Endothelial cell of umbilical vein (primary cell): ENCODE measurements at regions not wholly inside any gene's neighbourhood (a gene's known extent, or its start where the extent isn't known, plus 50 kb on each side); places are given as distances from the start of the nearest gene placed in this dataset.

Experiments
- BruUV-seq: library from RNA; stranded (reverse); fragments of 400-500 nt; replicated peaks from 2 replicates; lab custom pipeline; 2021; lab: Mats Ljungman, UMichigan
- CTCF ChIA-PET: fragments of 300-600, 350-600 bp; sonication (Branson Sonifier 250); formaldehyde crosslinking; loops from one replicate; lab custom pipeline; 2021; ENCODE audit warnings: antibody characterized with exemption, inconsistent platforms; lab: Charles Lee
- POLR2A ChIA-PET: fragments of 300-600, 350-600 bp; sonication (Branson Sonifier 250); formaldehyde crosslinking; loops from one replicate; lab custom pipeline; 2021; ENCODE audit warnings: antibody characterized with exemption, inconsistent platforms; lab: Charles Lee
- DNase-seq: peaks from one replicate; pipeline ENCODE4 v3.0.0-alpha.2; 2011; ENCODE audit warnings: low read depth, low spot score
- FAIRE-seq: peaks from 2 replicates; lab custom pipeline; 2011; peaks lifted over from hg19 to GRCh38; lab: Jason Lieb, UNC
- H2AFZ ChIP-seq: 2 replicates; pipeline ENCODE4 v1.6.0; 2012; ENCODE audit warnings: low read depth, low read length, control low read depth, inconsistent platforms
- H3K27ac ChIP-seq: 2 replicates; pipeline ENCODE4 v1.5.1; 2011; ENCODE audit warnings: low read depth, mild to moderate bottlenecking, control low read depth, low read length, moderate library complexity; ENCODE audit not compliant: insufficient read depth
- H3K27me3 ChIP-seq, 2 experiments: 2 replicates each; pipeline versions ENCODE4 v1.6.0 to v1.6.1; 2011; ENCODE audit warnings: low read length in 2 of 2, mixed read lengths in 1 of 2; ENCODE audit not compliant: control insufficient read depth in 2 of 2, insufficient read depth in 2 of 2
- H3K36me3 ChIP-seq, 2 experiments: 2 replicates in 1 of 2; 3 replicates in 1 of 2; pipeline ENCODE4 v1.5.1; 2011; ENCODE audit warnings: low read length in 2 of 2, mild to moderate bottlenecking in 1 of 2, moderate library complexity in 1 of 2; ENCODE audit not compliant: control insufficient read depth in 2 of 2, insufficient read depth in 2 of 2; ENCODE audit errors: extremely low read depth in 1 of 2
- H3K4me1 ChIP-seq: 3 replicates; pipeline ENCODE4 v1.5.1; 2011; ENCODE audit warnings: mild to moderate bottlenecking, low read length; ENCODE audit not compliant: control insufficient read depth, insufficient read depth; ENCODE audit errors: extremely low read depth
- H3K4me2 ChIP-seq: 2 replicates; pipeline ENCODE4 v1.6.1; 2011; ENCODE audit warnings: low read length, control low read depth, mixed read lengths; ENCODE audit not compliant: insufficient read depth
- H3K4me3 ChIP-seq, 3 experiments: fragments of 200-600 bp in 1 of 3; sonication (generic), shearing (Covaris generic) in 1 of 3; replicated peaks in 1 of 3; 2 replicates each; pipeline ENCODE4 v1.5.1; 2011 to 2016; ENCODE audit warnings: control low read depth in 3 of 3, low read length in 3 of 3, mild to moderate bottlenecking in 2 of 3, inconsistent platforms in 1 of 3, low read depth in 1 of 3, moderate library complexity in 1 of 3; ENCODE audit not compliant: insufficient read depth in 1 of 3
- H3K79me2 ChIP-seq: 2 replicates; pipeline ENCODE4 v1.6.0; 2012; ENCODE audit warnings: low read length, inconsistent platforms; ENCODE audit not compliant: control insufficient read depth, insufficient read depth
- H3K9ac ChIP-seq: replicated peaks from 2 replicates; pipeline ENCODE3; 2011; ENCODE audit warnings: low read length, control low read depth; ENCODE audit not compliant: insufficient read depth; ENCODE audit errors: extremely low read depth
- H3K9me1 ChIP-seq: replicated peaks from 3 replicates; pipeline ENCODE4 v1.6.0; 2011; ENCODE audit warnings: mild to moderate bottlenecking, low read length; ENCODE audit not compliant: control insufficient read depth, insufficient read depth; ENCODE audit errors: extremely low read depth
- H3K9me3 ChIP-seq: replicated peaks from 2 replicates; pipeline ENCODE4 v1.5.1; 2012; ENCODE audit warnings: low read length, inconsistent platforms; ENCODE audit not compliant: control insufficient read depth, insufficient read depth
- H4K20me1 ChIP-seq: replicated peaks from 2 replicates; pipeline ENCODE3; 2011; ENCODE audit warnings: mild to moderate bottlenecking, low read length; ENCODE audit not compliant: control insufficient read depth, insufficient read depth; ENCODE audit errors: extremely low read depth
- EZH2 ChIP-seq: IDR thresholded peaks from 2 replicates; pipeline ENCODE4 v1.6.1; 2012; ENCODE audit warnings: borderline replicate concordance, low read depth, mild to moderate bottlenecking, moderate library complexity, low read length, inconsistent platforms; ENCODE audit not compliant: severe bottlenecking
- FOS ChIP-seq: IDR thresholded peaks from 2 replicates; pipeline ENCODE4 v1.6.1; 2011; ENCODE audit warnings: mild to moderate bottlenecking, low read length, moderate library complexity, borderline replicate concordance; ENCODE audit not compliant: insufficient read depth
- GATA2 ChIP-seq: IDR thresholded peaks from 2 replicates; pipeline ENCODE4 v1.7.0; 2011; ENCODE audit warnings: low read depth, mild to moderate bottlenecking, moderate library complexity, mixed read lengths, low read length; ENCODE audit not compliant: insufficient read length, insufficient read depth
- JUN ChIP-seq: IDR thresholded peaks from 2 replicates; pipeline ENCODE4 v1.6.1; 2011; ENCODE audit warnings: borderline replicate concordance, low read depth; ENCODE audit not compliant: insufficient read length, insufficient read depth
- MYC ChIP-seq: IDR thresholded peaks from one replicate; pipeline ENCODE4 v1.6.1; 2011; ENCODE audit warnings: mild to moderate bottlenecking, low read depth, low read length
- POLR2A ChIP-seq: IDR thresholded peaks from 2 replicates; pipeline ENCODE4 v1.6.1; 2012; ENCODE audit warnings: low read depth, mild to moderate bottlenecking, control low read depth, low read length
- POLR2AphosphoS5 ChIP-seq: IDR thresholded peaks from 2 replicates; pipeline ENCODE4 v1.6.1; 2012; ENCODE audit warnings: low read depth, mild to moderate bottlenecking, control low read depth, low read length, moderate library complexity; ENCODE audit not compliant: insufficient read depth
- dilution Hi-C: fragments of 300-500 bp; cut with MboI; formaldehyde crosslinking; loops from one replicate; pipeline ENCODE4 v1.15.0; 2019; ENCODE audit warnings: low sequenced_read_pairs; ENCODE audit not compliant: extremely low pct_ligation_motif_present
- intact Hi-C: fragments of 100-400 bp; cut with micrococcal nuclease; formaldehyde crosslinking; loops from one replicate; pipeline ENCODE4 v1.10.0; 2022
- TF ChIP-seq, protein P1 (sequence below): IDR thresholded peaks from 2 replicates; pipeline ENCODE4 v1.6.1; 2011; ENCODE audit not compliant: insufficient read depth, insufficient read length
- TF ChIP-seq, protein P2 (sequence below), 2 donors: IDR thresholded peaks; 1 replicate in 1 of 2; 2 replicates in 1 of 2; pipeline ENCODE4 v1.5.1; 2011; ENCODE audit warnings: low read length in 2 of 2, mild to moderate bottlenecking in 2 of 2, moderate library complexity in 2 of 2, control low read depth in 1 of 2, inconsistent platforms in 1 of 2, low read depth in 1 of 2; ENCODE audit not compliant: insufficient read depth in 1 of 2; ENCODE audit errors: extremely low read depth in 1 of 2

GRCh38 chr18:55085557-55086285 is 126.5 kb upstream of the CCDC68 start:
- H4K20me1 ChIP-seq: no peaks in the 10 kb centered on the region
- H3K36me3 ChIP-seq: no peaks in the 10 kb centered on the region
- H3K9me3 ChIP-seq: no peaks in the 10 kb centered on the region
- H3K27ac ChIP-seq: no peak overlapping the region
- H3K4me1 ChIP-seq: no peaks in the 10 kb centered on the region
- H3K9ac ChIP-seq: no peak overlapping the region
- intact Hi-C loops (no loop called here), dilution Hi-C loops (no loop called here)
- TF ChIP-seq EZH2 (no peak), JUN (no peak), POLR2A (no peak), GATA2 (no peak), POLR2AphosphoS5 (no peak), FOS (no peak), MYC (no peak)
- TF ChIP-seq, protein P1, sequence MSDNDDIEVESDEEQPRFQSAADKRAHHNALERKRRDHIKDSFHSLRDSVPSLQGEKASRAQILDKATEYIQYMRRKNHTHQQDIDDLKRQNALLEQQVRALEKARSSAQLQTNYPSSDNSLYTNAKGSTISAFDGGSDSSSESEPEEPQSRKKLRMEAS: no peak
- TF ChIP-seq, protein P2, sequence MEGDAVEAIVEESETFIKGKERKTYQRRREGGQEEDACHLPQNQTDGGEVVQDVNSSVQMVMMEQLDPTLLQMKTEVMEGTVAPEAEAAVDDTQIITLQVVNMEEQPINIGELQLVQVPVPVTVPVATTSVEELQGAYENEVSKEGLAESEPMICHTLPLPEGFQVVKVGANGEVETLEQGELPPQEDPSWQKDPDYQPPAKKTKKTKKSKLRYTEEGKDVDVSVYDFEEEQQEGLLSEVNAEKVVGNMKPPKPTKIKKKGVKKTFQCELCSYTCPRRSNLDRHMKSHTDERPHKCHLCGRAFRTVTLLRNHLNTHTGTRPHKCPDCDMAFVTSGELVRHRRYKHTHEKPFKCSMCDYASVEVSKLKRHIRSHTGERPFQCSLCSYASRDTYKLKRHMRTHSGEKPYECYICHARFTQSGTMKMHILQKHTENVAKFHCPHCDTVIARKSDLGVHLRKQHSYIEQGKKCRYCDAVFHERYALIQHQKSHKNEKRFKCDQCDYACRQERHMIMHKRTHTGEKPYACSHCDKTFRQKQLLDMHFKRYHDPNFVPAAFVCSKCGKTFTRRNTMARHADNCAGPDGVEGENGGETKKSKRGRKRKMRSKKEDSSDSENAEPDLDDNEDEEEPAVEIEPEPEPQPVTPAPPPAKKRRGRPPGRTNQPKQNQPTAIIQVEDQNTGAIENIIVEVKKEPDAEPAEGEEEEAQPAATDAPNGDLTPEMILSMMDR (IDR thresholded peaks at IDR 0.05; ENCODE audit: extremely low read depth in 1 of 2, insufficient read depth in 1 of 2, low read depth in 1 of 2, low read length in 2 of 2): no peak
- H3K27me3 ChIP-seq: peaks cover 29 to 38% of the 10 kb centered on the region in 2 experiments
- DNase-seq (no peak), FAIRE-seq (no peak)
- BruUV-seq: no TSS peak
- ChIA-PET POLR2A (no interaction called here), CTCF (no interaction called here)
- H3K4me3 ChIP-seq: no peak overlapping the region
- no peaks in the 10 kb centered on the region for H3K9me1 ChIP-seq
- no peak overlapping the region for H2AFZ ChIP-seq
- H3K4me2 ChIP-seq: no peak overlapping the region
- no peaks in the 10 kb centered on the region for H3K79me2 ChIP-seq
